ENCODE measurements at regions not wholly inside any gene's neighbourhood (a gene's known extent, or its start where the extent isn't known, plus 50 kb on each side); places are given as distances from the start of the nearest gene placed in this dataset.
"Not testable (repeated sequence)": the region's sequence is repeated elsewhere in the genome, so short reads cannot be mapped to it uniquely, and the experiment has no call there.

DNA sequence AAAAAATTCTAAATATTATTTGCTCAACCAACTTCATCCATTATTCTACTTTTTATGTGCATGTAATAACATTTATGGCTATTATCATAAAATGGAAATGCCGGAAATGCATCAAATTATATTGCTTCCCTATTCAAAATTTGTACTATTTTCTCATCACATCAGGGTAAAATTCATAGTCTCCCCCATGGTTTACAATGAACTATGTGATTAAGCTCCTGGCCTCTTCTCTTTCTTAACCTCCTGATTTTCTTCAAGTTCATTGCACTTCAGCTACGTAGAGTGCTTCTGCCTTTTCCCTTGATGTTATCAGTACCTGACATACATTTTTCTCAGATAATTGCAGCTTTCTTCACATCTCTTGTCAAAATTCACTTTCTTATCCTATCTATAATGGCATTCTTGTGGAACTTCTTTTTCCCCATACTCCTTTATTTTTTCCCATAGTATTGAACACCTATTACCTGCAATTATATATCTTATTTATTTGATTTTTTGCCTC is 699.1 kb upstream of the ADGRB3 start:
- TF ChIP-seq EZH2 (IDR thresholded peaks at IDR 0.05; ENCODE audit: borderline replicate concordance) (no peak), EZH2phosphoT487 (IDR thresholded peaks at IDR 0.05; ENCODE audit: low read depth, severe bottlenecking, unreplicated experiment) (no peak), CTCF (IDR thresholded peaks at IDR 0.05; ENCODE audit: poor library complexity) (no peak)
- no peaks in the 10 kb centered on the region for H3K36me3 ChIP-seq (replicated peaks; ENCODE audit: insufficient read depth, low read depth)
- H3K9me3 ChIP-seq (ENCODE audit: low read depth) = no peaks in the 10 kb centered on the region
- H3K4me3 ChIP-seq = no peak overlapping the region
- WGBS (ENCODE audit: low lambda C conversion rate, missing lambda C conversion rate) = 73% methylated on average over 2 of the region's 2 CpGs
- no peak overlapping the region for H3K27ac ChIP-seq
- no peaks in the 10 kb centered on the region for H3K4me1 ChIP-seq (ENCODE audit: insufficient read depth)
- H3K4me2 ChIP-seq = no peak overlapping the region
- no peaks in the 10 kb centered on the region for H3K27me3 ChIP-seq
- H4K20me1 ChIP-seq (ENCODE audit: insufficient read depth, poor library complexity, severe bottlenecking) = no peaks in the 10 kb centered on the region
- no peaks in the 10 kb centered on the region for H3K79me2 ChIP-seq
- DNase-seq (ENCODE audit: low spot score) = no peak
- H3K9me2 ChIP-seq (replicated peaks; ENCODE audit: insufficient read depth) = no peaks in the 10 kb centered on the region
- no peak overlapping the region for H2AFZ ChIP-seq

- Histone ChIP-seq H3K36me3 (replicated peaks; ENCODE audit: insufficient read depth, low read depth) (no peaks in the 10 kb centered on the region), H3K4me3 (no peak overlapping the region), H3K27me3 (no peaks in the 10 kb centered on the region), H4K20me1 (ENCODE audit: insufficient read depth, poor library complexity, severe bottlenecking) (no peaks in the 10 kb centered on the region), H3K79me2 (no peaks in the 10 kb centered on the region), H3K4me1 (ENCODE audit: insufficient read depth) (no peaks in the 10 kb centered on the region), H2AFZ (no peak overlapping the region), H3K27ac (no peak overlapping the region), H3K9me2 (replicated peaks; ENCODE audit: insufficient read depth) (no peaks in the 10 kb centered on the region), H3K4me2 (no peak overlapping the region), H3K9me3 (ENCODE audit: low read depth) (no peaks in the 10 kb centered on the region)
- TF ChIP-seq EZH2 (IDR thresholded peaks at IDR 0.05; ENCODE audit: borderline replicate concordance) = no peak
- TF ChIP-seq CTCF (IDR thresholded peaks at IDR 0.05; ENCODE audit: poor library complexity) = no peak
- no peak for DNase-seq (ENCODE audit: low spot score)
- WGBS (ENCODE audit: low lambda C conversion rate, missing lambda C conversion rate) = 52% methylated on average over 1 of the region's 1 CpG
Observed at GRCh38 chr6:67933278-67933677, 701.8 kb upstream of the ADGRB3 start.

- not testable (repeated sequence) for H3K4me2 ChIP-seq; H4K20me1 ChIP-seq (ENCODE audit: insufficient read depth, poor library complexity, severe bottlenecking); H3K27ac ChIP-seq; H3K27me3 ChIP-seq; H3K9me3 ChIP-seq (ENCODE audit: low read depth); H2AFZ ChIP-seq; DNase-seq (ENCODE audit: low spot score); H3K36me3 ChIP-seq (replicated peaks; ENCODE audit: insufficient read depth, low read depth); H3K79me2 ChIP-seq; H3K4me3 ChIP-seq; H3K9me2 ChIP-seq (replicated peaks; ENCODE audit: insufficient read depth); H3K4me1 ChIP-seq (ENCODE audit: insufficient read depth)
- WGBS (ENCODE audit: low lambda C conversion rate, missing lambda C conversion rate) = 72% methylated on average over 3 of the region's 3 CpGs
Observed at GRCh38 chr6:67922588-67922987, 712.5 kb upstream of the ADGRB3 start.

GRCh38 chr6:67920040-67920439 is 715.0 kb upstream of the ADGRB3 start:
- not testable (repeated sequence) for H3K9me3 ChIP-seq (ENCODE audit: low read depth); H2AFZ ChIP-seq

GRCh38 chr6:67916399-67916798 is 718.7 kb upstream of the ADGRB3 start:
- H3K27ac ChIP-seq = no peak overlapping the region
- no peak for DNase-seq (ENCODE audit: low spot score)
- TF ChIP-seq EZH2 (IDR thresholded peaks at IDR 0.05; ENCODE audit: borderline replicate concordance) = no peak
- TF ChIP-seq CTCF (IDR thresholded peaks at IDR 0.05; ENCODE audit: poor library complexity) = no peak
- H2AFZ ChIP-seq = no peak overlapping the region
- peaks cover 3% of the 10 kb centered on the region for H3K9me2 ChIP-seq (replicated peaks; ENCODE audit: insufficient read depth)
- H3K4me3 ChIP-seq = no peak overlapping the region
- no peaks in the 10 kb centered on the region for H4K20me1 ChIP-seq (ENCODE audit: insufficient read depth, poor library complexity, severe bottlenecking)
- no peak overlapping the region for H3K4me2 ChIP-seq
- no peaks in the 10 kb centered on the region for H3K79me2 ChIP-seq
- no peaks in the 10 kb centered on the region for H3K36me3 ChIP-seq (replicated peaks; ENCODE audit: insufficient read depth, low read depth)
- WGBS (ENCODE audit: low lambda C conversion rate, missing lambda C conversion rate) = 88% methylated on average over 2 of the region's 2 CpGs
- H3K9me3 ChIP-seq (ENCODE audit: low read depth) = no peaks in the 10 kb centered on the region
- no peaks in the 10 kb centered on the region for H3K4me1 ChIP-seq (ENCODE audit: insufficient read depth)
- no peaks in the 10 kb centered on the region for H3K27me3 ChIP-seq

More at GRCh38 chr6:67920040-67920439, 715.0 kb upstream of the ADGRB3 start:
- H4K20me1 ChIP-seq (ENCODE audit: insufficient read depth, poor library complexity, severe bottlenecking); DNase-seq (ENCODE audit: low spot score); H3K27me3 ChIP-seq; H3K79me2 ChIP-seq; H3K27ac ChIP-seq; H3K4me3 ChIP-seq; H3K36me3 ChIP-seq (replicated peaks; ENCODE audit: insufficient read depth, low read depth); H3K9me2 ChIP-seq (replicated peaks; ENCODE audit: insufficient read depth); H3K4me2 ChIP-seq; H3K4me1 ChIP-seq (ENCODE audit: insufficient read depth): not testable (repeated sequence)
- WGBS (ENCODE audit: low lambda C conversion rate, missing lambda C conversion rate) = 88% methylated on average over 1 of the region's 1 CpG

All from hepatocyte (in vitro differentiated cells).